Chondrocyte (in vitro differentiated cells): ENCODE measurements at regions not wholly inside any gene's neighbourhood (a gene's known extent, or its start where the extent isn't known, plus 50 kb on each side); places are given as distances from the start of the nearest gene placed in this dataset.

Source experiments
- DNase-seq: peaks from one replicate; pipeline ENCODE4 v3.0.0; 2021; ENCODE audit warnings: mixed read lengths, low spot score
- H3K27ac Mint-ChIP-seq: one replicate; pipeline ENCODE4 v1.8.0; 2021; ENCODE audit warnings: mild to moderate bottlenecking, moderate library complexity, mixed read lengths; ENCODE audit not compliant: unreplicated experiment
- H3K27me3 Mint-ChIP-seq: 2 replicates; pipeline ENCODE4 v1.8.0; 2021; ENCODE audit warnings: low read depth, mixed read lengths
- H3K36me3 Mint-ChIP-seq: 2 replicates; pipeline ENCODE4 v1.8.0; 2021; ENCODE audit warnings: low read depth, mixed read lengths
- H3K4me1 Mint-ChIP-seq: 2 replicates; pipeline ENCODE4 v1.8.0; 2021; ENCODE audit warnings: low read depth, mild to moderate bottlenecking, mixed read lengths
- H3K4me3 Mint-ChIP-seq: one replicate; pipeline ENCODE4 v1.8.0; 2021; ENCODE audit warnings: mild to moderate bottlenecking, moderate library complexity, mixed read lengths; ENCODE audit not compliant: unreplicated experiment
- H3K9me3 Mint-ChIP-seq: 2 replicates; pipeline ENCODE4 v1.8.0; 2021; ENCODE audit warnings: low read depth, mixed read lengths
- TF ChIP-seq, protein P1 (sequence below): fragments of 200-600 bp; sonication (generic); IDR thresholded peaks from 2 replicates; pipeline ENCODE4 v1.5.0; 2021; ENCODE audit warnings: antibody characterized with exemption, mild to moderate bottlenecking, moderate library complexity

DNA sequence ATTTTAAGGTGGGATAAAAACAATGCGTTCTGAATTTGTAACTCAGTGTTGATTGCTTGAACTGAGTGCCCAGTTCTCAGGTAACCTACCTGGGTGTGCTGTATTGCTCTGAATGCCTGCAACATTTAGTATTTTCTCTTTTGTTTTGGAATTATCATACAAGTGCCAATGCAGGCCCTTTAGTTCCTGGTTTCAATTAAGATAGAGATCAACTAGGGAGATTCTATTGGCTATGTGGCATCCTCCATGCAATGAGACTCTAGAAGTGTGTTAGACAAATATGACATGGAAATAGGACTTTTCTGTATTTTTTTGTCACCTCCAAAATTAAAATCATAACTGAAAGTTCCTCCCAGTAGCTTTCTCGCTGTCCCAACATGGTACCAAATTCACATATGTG is 438.7 kb upstream of the IGFBP7 start:
- no peak overlapping the region for H3K27ac Mint-ChIP-seq
- TF ChIP-seq, protein P1, sequence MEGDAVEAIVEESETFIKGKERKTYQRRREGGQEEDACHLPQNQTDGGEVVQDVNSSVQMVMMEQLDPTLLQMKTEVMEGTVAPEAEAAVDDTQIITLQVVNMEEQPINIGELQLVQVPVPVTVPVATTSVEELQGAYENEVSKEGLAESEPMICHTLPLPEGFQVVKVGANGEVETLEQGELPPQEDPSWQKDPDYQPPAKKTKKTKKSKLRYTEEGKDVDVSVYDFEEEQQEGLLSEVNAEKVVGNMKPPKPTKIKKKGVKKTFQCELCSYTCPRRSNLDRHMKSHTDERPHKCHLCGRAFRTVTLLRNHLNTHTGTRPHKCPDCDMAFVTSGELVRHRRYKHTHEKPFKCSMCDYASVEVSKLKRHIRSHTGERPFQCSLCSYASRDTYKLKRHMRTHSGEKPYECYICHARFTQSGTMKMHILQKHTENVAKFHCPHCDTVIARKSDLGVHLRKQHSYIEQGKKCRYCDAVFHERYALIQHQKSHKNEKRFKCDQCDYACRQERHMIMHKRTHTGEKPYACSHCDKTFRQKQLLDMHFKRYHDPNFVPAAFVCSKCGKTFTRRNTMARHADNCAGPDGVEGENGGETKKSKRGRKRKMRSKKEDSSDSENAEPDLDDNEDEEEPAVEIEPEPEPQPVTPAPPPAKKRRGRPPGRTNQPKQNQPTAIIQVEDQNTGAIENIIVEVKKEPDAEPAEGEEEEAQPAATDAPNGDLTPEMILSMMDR: no peak
- H3K27me3 Mint-ChIP-seq: peaks cover 5% of the 10 kb centered on the region
- H3K36me3 Mint-ChIP-seq: no peaks in the 10 kb centered on the region
- H3K4me3 Mint-ChIP-seq: no peak overlapping the region
- H3K4me1 Mint-ChIP-seq: no peaks in the 10 kb centered on the region
- no peaks in the 10 kb centered on the region for H3K9me3 Mint-ChIP-seq
- DNase-seq: no peak

DNA sequence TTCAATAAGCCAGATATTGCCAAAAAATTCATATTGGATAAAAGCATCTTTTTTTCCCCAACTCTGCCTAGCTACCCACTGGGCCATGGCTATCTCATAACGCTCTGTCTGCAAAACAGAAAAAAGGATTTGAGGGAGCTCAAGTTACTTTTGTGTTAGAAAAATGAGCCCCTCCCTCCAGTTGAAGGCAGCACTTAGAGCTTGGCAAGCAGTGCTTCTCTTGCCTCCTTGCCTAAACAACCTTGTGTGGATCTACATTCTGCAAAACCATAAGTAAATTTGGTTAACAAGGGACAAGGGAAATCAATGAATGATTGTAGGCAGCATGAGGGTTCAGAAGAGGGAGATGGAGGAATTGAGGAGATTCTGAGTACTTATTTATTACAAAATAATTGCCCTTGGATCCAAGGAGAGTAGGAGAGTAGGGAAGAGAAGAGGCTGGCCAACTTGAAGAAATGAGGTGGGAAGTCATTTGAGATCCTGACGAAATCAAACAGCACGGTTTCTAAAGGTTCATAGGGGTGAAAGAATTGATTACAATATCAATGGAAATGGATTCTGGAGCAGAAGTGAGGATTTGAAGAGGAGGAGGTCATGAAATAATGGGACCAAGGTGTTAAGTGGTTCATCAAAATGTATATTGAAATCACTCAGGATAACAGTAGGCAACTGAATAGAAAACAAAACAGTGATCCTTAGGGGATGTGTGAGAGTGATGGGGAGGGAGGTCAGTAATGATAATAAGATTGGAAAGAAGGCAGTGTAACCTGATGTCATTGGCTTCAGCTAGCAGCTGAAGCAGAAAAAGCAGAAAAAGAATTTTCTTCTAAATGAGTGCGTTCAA is 434.8 kb upstream of the IGFBP7 start:
- H3K36me3 Mint-ChIP-seq: no peaks in the 10 kb centered on the region
- no peak for DNase-seq
- H3K4me3 Mint-ChIP-seq: no peak overlapping the region
- no peaks in the 10 kb centered on the region for H3K4me1 Mint-ChIP-seq
- no peak overlapping the region for H3K27ac Mint-ChIP-seq
- TF ChIP-seq, protein P1: no peak
- H3K27me3 Mint-ChIP-seq: peaks cover 5% of the 10 kb centered on the region
- no peaks in the 10 kb centered on the region for H3K9me3 Mint-ChIP-seq

DNA sequence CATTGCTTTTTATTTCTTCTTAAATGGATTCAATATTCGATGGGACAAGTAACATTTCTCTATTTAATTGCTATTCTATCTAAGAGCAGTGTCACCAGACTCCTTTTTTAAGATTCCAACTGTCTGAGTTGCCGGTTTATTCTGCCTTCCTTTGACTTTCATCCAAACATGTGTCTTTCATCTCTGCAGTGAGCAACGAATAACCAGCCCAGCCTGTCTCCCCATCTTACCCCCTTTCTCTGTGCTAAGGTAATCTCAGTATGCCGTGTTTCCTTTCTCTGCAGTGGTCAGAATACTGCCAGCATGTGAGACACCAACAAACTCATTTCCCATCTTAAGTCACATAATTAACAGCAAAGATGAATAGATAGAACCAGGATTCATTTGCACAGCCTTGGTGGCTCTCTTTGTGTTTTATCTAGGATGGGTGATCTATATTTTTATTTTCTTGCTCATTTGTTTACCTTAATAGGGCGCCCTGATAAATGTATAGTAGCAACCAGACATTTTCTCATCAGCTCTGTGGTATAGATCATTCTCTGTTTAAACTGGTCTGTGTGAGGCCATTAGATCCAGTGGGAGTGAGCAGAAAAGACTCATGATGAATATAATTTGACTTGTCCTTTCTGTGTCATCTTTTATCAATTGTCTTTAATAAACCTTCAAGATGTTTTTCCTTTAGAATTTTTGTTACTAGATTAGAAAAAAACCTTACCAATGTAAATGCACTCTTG is 394.8 kb upstream of the IGFBP7 start:
- Mint-ChIP-seq H3K9me3 (no peaks in the 10 kb centered on the region), H3K27me3 (peaks cover 21% of the 10 kb centered on the region), H3K27ac (no peak overlapping the region), H3K4me1 (peaks cover 12% of the 10 kb centered on the region), H3K4me3 (no peak overlapping the region), H3K36me3 (no peaks in the 10 kb centered on the region)
- DNase-seq: no peak
- TF ChIP-seq, protein P1: no peak

DNA sequence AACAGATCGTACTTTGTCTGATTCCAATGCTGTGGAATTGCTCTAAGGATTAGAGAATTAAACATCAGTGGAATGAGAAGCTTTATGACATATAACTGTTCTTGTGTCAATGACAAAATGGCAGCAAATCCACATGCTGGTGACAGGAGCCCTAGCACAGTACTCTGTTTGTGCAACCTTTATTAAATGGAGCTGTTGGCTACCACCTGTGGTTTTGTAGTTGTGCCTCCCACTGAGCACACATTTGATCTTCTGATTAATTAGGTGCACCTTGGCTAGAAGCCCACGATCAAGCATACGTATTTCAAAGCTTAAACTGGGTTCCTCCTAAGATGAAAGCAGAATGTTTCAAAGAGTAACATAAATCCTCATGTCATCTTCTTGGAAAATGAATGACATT is 394.0 kb upstream of the IGFBP7 start:
- Mint-ChIP-seq H3K27me3 (peaks cover 16% of the 10 kb centered on the region), H3K27ac (no peak overlapping the region), H3K4me1 (peaks cover 12% of the 10 kb centered on the region), H3K36me3 (no peaks in the 10 kb centered on the region), H3K9me3 (no peaks in the 10 kb centered on the region), H3K4me3 (no peak overlapping the region)
- DNase-seq: no peak
- TF ChIP-seq, protein P1: no peak

DNA sequence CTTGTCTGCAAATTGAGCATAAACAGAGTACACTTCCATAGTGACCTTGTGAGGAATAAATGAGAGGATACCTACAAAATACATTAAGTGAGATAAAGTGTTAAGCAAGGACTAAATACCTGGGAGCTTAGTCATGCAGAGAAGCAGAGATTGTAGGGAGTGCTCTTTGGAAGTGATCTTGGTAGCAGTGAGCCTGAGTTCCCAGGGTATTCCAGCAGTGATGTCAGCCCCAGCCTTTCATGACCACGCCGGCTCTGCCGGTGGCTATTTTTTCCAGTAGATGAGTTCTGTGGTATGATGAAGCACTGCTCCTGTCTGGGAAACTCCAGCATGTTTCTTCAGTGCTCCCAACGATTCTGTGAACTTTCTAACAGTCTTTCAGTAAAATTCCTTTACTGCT is 391.5 kb upstream of the IGFBP7 start:
- TF ChIP-seq, protein P1: no peak
- Mint-ChIP-seq H3K36me3 (no peaks in the 10 kb centered on the region), H3K27me3 (peaks cover 18% of the 10 kb centered on the region), H3K27ac (peak overlapping the region; percentile 25), H3K4me1 (peaks cover 12% of the 10 kb centered on the region), H3K4me3 (no peak overlapping the region), H3K9me3 (no peaks in the 10 kb centered on the region)
- DNase-seq: no peak
